ENCODE measurements at regions not wholly inside any gene's neighbourhood (a gene's known extent, or its start where the extent isn't known, plus 50 kb on each side); places are given as distances from the start of the nearest gene placed in this dataset.

DNA sequence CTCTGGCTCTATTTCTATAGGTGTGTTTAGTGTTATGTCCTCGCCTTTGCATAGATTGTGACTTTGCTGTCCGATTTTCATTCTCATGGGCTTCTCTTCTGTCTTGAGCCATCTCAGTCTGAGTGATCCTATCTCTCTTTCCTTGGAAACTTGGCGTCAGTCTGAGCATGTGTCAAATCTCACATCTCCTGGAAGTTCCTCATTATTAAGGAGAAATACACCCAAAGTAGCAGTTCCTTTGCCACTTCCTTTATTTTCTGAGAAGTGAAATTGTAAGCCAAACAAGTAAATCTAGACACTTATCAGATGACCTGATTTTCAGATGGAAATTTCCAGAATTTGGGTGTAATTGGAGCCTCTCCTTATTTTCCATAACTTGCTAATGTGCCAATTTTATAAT lies 126.9 kb upstream of the ANKH start:
- no peak for TF ChIP-seq TAF1 (IDR thresholded peaks at IDR 0.05; ENCODE audit: control insufficient read depth, extremely low read depth, insufficient read depth, low read length, severe bottlenecking)
- no peak for TF ChIP-seq SREBF1 (IDR thresholded peaks at IDR 0.05; ENCODE audit: borderline replicate concordance, low read depth, low read length)
- TF ChIP-seq POLR3A (IDR thresholded peaks at IDR 0.05; ENCODE audit: borderline replicate concordance, extremely low read depth, insufficient read depth, insufficient read length) = no peak
- TF ChIP-seq POLR2A (conservative IDR thresholded peaks at IDR 0.05) = no peak

All from K562 (cell line).